CD14-positive monocyte (primary cell): ENCODE measurements at regions not wholly inside any gene's neighbourhood (a gene's known extent, or its start where the extent isn't known, plus 50 kb on each side); places are given as distances from the start of the nearest gene placed in this dataset.
A peak's percentile ranks its signal among the peaks of the same experiment; 100 is the strongest.
"Not testable (repeated sequence)": the region's sequence is repeated elsewhere in the genome, so short reads cannot be mapped to it uniquely, and the experiment has no call there.

Experiments
- DNase-seq, 3 donors: peaks; one replicate each; pipeline ENCODE4 v3.0.0-alpha.2; 2011 to 2022
- H2AFZ ChIP-seq: 2 replicates; pipeline ENCODE4 v1.6.0; 2012; ENCODE audit warnings: mild to moderate bottlenecking, low read depth, low read length, inconsistent platforms; ENCODE audit not compliant: insufficient read depth, poor library complexity, severe bottlenecking
- H3K27ac ChIP-seq, 2 donors: 1 replicate in 1 of 2; 2 replicates in 1 of 2; pipeline ENCODE4 v1.5.1; 2012 to 2013; ENCODE audit warnings: low read length in 2 of 2, control low read depth in 1 of 2, inconsistent platforms in 1 of 2, low read depth in 1 of 2, mild to moderate bottlenecking in 1 of 2
- H3K27me3 ChIP-seq, 2 donors: one replicate each; pipeline versions ENCODE4 v1.6.0 to v1.6.1; 2011 to 2013; ENCODE audit warnings: low read length in 2 of 2; ENCODE audit not compliant: control insufficient read depth in 2 of 2, insufficient read depth in 2 of 2
- H3K36me3 ChIP-seq, 2 donors: replicated peaks in 1 of 2; 1 replicate in 1 of 2; 2 replicates in 1 of 2; pipeline versions ENCODE4 v1.5.1 to v1.6.1; 2012 to 2013; ENCODE audit warnings: low read length in 2 of 2, control low read depth in 1 of 2, inconsistent platforms in 1 of 2, mild to moderate bottlenecking in 1 of 2; ENCODE audit not compliant: insufficient read depth in 2 of 2, control insufficient read depth in 1 of 2
- H3K4me1 ChIP-seq, 2 donors: 1 replicate in 1 of 2; 2 replicates in 1 of 2; pipeline versions ENCODE4 v1.5.1 to v1.6.1; 2012 to 2013; ENCODE audit warnings: low read length in 2 of 2, control low read depth in 1 of 2, inconsistent platforms in 1 of 2, mild to moderate bottlenecking in 1 of 2, moderate library complexity in 1 of 2; ENCODE audit not compliant: insufficient read depth in 2 of 2, control insufficient read depth in 1 of 2
- H3K4me2 ChIP-seq: replicated peaks from 2 replicates; pipeline ENCODE3; 2012; ENCODE audit warnings: low read length, moderate library complexity, mild to moderate bottlenecking; ENCODE audit not compliant: poor library complexity, severe bottlenecking; ENCODE audit errors: extremely low read depth
- H3K4me3 ChIP-seq, 3 experiments: fragments of 200-600 bp in 1 of 3; sonication (generic) in 1 of 3; replicated peaks in 1 of 3; 1 replicate in 2 of 3; 2 replicates in 1 of 3; pipeline ENCODE4 v1.5.1; 2011 to 2013; ENCODE audit warnings: low read length in 3 of 3, mild to moderate bottlenecking in 3 of 3, control low read depth in 2 of 3, low read depth in 2 of 3, inconsistent platforms in 1 of 3, moderate library complexity in 1 of 3
- H3K79me2 ChIP-seq: 2 replicates; pipeline ENCODE4 v1.6.0; 2012; ENCODE audit warnings: mild to moderate bottlenecking, control low read depth, inconsistent platforms, low read length, moderate library complexity; ENCODE audit not compliant: insufficient read depth
- H3K9ac ChIP-seq: 2 replicates; pipeline ENCODE4 v1.6.0; 2017; ENCODE audit warnings: low read length, mild to moderate bottlenecking; ENCODE audit not compliant: insufficient read depth, poor library complexity, severe bottlenecking
- H3K9me3 ChIP-seq, 2 donors: replicated peaks in 1 of 2; 1 replicate in 1 of 2; 2 replicates in 1 of 2; pipeline versions ENCODE4 v1.5.1 to v1.6.1; 2012 to 2013; ENCODE audit warnings: low read length in 2 of 2, control low read depth in 1 of 2; ENCODE audit not compliant: control insufficient read depth in 1 of 2, insufficient read depth in 1 of 2
- H4K20me1 ChIP-seq: 2 replicates; pipeline ENCODE4 v1.6.0; 2012; ENCODE audit warnings: mild to moderate bottlenecking, low read length, control low read depth, moderate library complexity; ENCODE audit not compliant: insufficient read depth
- H3K27ac Mint-ChIP-seq, 7 donors: one replicate each; pipeline ENCODE4 v1.8.0; 2020; ENCODE audit warnings: mild to moderate bottlenecking in 7 of 7, mixed read lengths in 7 of 7, moderate library complexity in 6 of 7, inconsistent platforms in 2 of 7
- H3K27me3 Mint-ChIP-seq, 3 donors: one replicate each; pipeline ENCODE4 v1.8.0; 2021 to 2022; ENCODE audit warnings: low read depth in 3 of 3, mild to moderate bottlenecking in 3 of 3, mixed read lengths in 3 of 3, moderate library complexity in 3 of 3, inconsistent platforms in 1 of 3
- H3K36me3 Mint-ChIP-seq, 2 donors: one replicate each; pipeline ENCODE4 v1.8.0; 2020; ENCODE audit warnings: mixed read lengths in 2 of 2, inconsistent platforms in 1 of 2, mild to moderate bottlenecking in 1 of 2
- H3K4me1 Mint-ChIP-seq: one replicate; pipeline ENCODE4 v1.8.0; 2020; ENCODE audit warnings: mild to moderate bottlenecking, mixed read lengths
- H3K4me3 Mint-ChIP-seq, 2 donors: one replicate each; pipeline ENCODE4 v1.8.0; 2020; ENCODE audit warnings: mild to moderate bottlenecking in 2 of 2, mixed read lengths in 2 of 2, moderate library complexity in 1 of 2
- H3K9me3 Mint-ChIP-seq, 7 donors: one replicate each; pipeline ENCODE4 v1.8.0; 2020 to 2022; ENCODE audit warnings: mixed read lengths in 7 of 7, mild to moderate bottlenecking in 6 of 7, moderate library complexity in 6 of 7, inconsistent platforms in 2 of 7
- WGBS: methylation state at CpG from one replicate; pipeline ENCODE4 v1.1.5; 2013; ENCODE audit warnings: missing lambda C conversion rate; ENCODE audit not compliant: insufficient coverage; 5-methylcytosine and 5-hydroxymethylcytosine counted together
- intact Hi-C, 2 donors: fragments of 100-400 bp; cut with micrococcal nuclease; formaldehyde crosslinking; loops; one replicate each; pipeline versions ENCODE4 v1.15.0 to v1.15.1; 2023
- TF ChIP-seq, protein P1 (sequence below): fragments of 200-600 bp; IDR thresholded peaks from one replicate; pipeline ENCODE4 v1.8.0; 2022; ENCODE audit warnings: antibody characterized with exemption, mild to moderate bottlenecking

DNA sequence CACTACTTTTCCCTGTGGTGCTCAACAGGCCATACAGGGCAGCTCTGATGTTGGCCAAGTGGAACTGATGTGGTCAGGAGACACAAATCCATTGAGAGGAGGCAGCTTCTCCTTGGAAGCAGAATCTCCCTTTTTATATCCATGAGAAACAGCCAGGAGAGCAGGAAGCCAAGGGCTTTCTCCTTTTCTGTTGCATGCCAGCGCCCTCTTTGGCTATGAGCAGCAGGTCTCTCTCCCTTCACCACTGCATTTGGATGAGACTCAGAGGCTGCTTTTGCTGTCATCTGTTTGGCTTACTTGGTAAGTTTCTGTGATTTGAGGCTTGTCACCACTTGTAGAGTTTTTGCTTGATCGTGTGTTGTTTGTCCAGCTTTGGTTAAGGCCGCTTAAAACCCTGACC is 202.2 kb upstream of the PLGLB1 start:
- H3K79me2 ChIP-seq, H3K4me3 Mint-ChIP-seq, H3K36me3 Mint-ChIP-seq, intact Hi-C loops, H3K36me3 ChIP-seq, H3K27me3 ChIP-seq, H3K4me3 ChIP-seq, H3K27me3 Mint-ChIP-seq, H3K27ac Mint-ChIP-seq, H3K27ac ChIP-seq, H3K9ac ChIP-seq, H2AFZ ChIP-seq, H4K20me1 ChIP-seq, H3K4me2 ChIP-seq, H3K9me3 ChIP-seq, H3K4me1 Mint-ChIP-seq, H3K4me1 ChIP-seq, H3K9me3 Mint-ChIP-seq, DNase-seq: not testable (repeated sequence)
- no CpG with 5 or more reads among the region's 3 CpGs for WGBS

- H3K27me3 Mint-ChIP-seq, H3K27me3 ChIP-seq, H3K4me1 Mint-ChIP-seq, H3K36me3 ChIP-seq, H3K4me3 ChIP-seq, intact Hi-C loops, H4K20me1 ChIP-seq, H3K4me2 ChIP-seq, DNase-seq, H3K79me2 ChIP-seq, H3K4me1 ChIP-seq, H2AFZ ChIP-seq, H3K27ac Mint-ChIP-seq, H3K4me3 Mint-ChIP-seq, H3K9me3 ChIP-seq, H3K27ac ChIP-seq, H3K9me3 Mint-ChIP-seq, H3K36me3 Mint-ChIP-seq, H3K9ac ChIP-seq: not testable (repeated sequence)
- no CpG with 5 or more reads among the region's 4 CpGs for WGBS
- TF ChIP-seq, protein P1, sequence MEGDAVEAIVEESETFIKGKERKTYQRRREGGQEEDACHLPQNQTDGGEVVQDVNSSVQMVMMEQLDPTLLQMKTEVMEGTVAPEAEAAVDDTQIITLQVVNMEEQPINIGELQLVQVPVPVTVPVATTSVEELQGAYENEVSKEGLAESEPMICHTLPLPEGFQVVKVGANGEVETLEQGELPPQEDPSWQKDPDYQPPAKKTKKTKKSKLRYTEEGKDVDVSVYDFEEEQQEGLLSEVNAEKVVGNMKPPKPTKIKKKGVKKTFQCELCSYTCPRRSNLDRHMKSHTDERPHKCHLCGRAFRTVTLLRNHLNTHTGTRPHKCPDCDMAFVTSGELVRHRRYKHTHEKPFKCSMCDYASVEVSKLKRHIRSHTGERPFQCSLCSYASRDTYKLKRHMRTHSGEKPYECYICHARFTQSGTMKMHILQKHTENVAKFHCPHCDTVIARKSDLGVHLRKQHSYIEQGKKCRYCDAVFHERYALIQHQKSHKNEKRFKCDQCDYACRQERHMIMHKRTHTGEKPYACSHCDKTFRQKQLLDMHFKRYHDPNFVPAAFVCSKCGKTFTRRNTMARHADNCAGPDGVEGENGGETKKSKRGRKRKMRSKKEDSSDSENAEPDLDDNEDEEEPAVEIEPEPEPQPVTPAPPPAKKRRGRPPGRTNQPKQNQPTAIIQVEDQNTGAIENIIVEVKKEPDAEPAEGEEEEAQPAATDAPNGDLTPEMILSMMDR, result peak; percentile 69
These were observed 207.5 kb upstream of the PLGLB1 start for GRCh38 chr2:87229091-87229689.

- H3K9me3 Mint-ChIP-seq, H3K4me1 ChIP-seq, H3K79me2 ChIP-seq, H3K27me3 Mint-ChIP-seq, H2AFZ ChIP-seq, H3K4me3 Mint-ChIP-seq, intact Hi-C loops, H3K27me3 ChIP-seq, H3K4me3 ChIP-seq, H3K36me3 ChIP-seq, H3K27ac ChIP-seq, H3K9ac ChIP-seq, DNase-seq, H3K27ac Mint-ChIP-seq, H3K9me3 ChIP-seq, H3K4me1 Mint-ChIP-seq, H3K36me3 Mint-ChIP-seq, H4K20me1 ChIP-seq, H3K4me2 ChIP-seq: not testable (repeated sequence)
- no CpG with 5 or more reads among the region's 4 CpGs for WGBS
These were observed 208.3 kb upstream of the PLGLB1 start for GRCh38 chr2:87229964-87230363.

DNA sequence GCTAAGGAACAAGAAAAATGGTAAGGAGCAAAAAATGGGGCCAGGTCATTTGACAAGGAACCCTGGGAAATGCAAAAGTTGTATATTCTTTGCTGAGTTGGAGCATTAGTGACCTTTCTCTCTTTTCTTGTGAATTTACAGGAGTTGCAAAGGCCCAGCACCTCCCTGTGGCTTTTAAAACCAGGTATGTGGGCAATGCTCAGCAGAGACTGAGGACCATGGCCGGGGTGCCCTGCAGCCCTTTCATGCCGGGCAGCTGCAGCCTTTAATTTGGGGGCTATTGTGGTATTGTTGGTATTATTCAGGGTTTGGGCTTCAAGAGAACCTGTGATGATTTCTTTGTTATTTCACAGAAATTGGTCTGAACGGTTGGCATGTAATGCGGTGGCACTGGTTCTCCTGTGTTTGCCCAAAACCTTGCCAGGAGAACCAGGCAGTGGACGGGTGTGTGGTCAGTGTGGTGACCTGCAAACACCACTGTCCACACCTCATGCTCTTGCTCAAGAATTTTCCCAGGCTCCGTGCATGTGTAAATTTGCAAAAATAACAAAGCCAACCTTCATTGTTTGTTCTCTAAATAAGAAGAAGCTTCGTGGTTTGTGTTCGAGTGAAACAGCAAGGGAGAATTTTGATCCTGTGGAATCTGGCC is 213.8 kb upstream of the PLGLB1 start:
- H3K79me2 ChIP-seq, H3K27me3 ChIP-seq, H3K9me3 Mint-ChIP-seq, H3K27ac Mint-ChIP-seq, H4K20me1 ChIP-seq, H3K4me3 Mint-ChIP-seq, H2AFZ ChIP-seq, H3K27ac ChIP-seq, H3K36me3 ChIP-seq, H3K36me3 Mint-ChIP-seq, H3K27me3 Mint-ChIP-seq, H3K9me3 ChIP-seq, H3K4me1 Mint-ChIP-seq, H3K4me1 ChIP-seq, DNase-seq, H3K4me2 ChIP-seq, H3K4me3 ChIP-seq, intact Hi-C loops, H3K9ac ChIP-seq: not testable (repeated sequence)
- no CpG with 5 or more reads among the region's 8 CpGs for WGBS
